GM19372 (cell line): ENCODE measurements at regions not wholly inside any gene's neighbourhood (a gene's known extent, or its start where the extent isn't known, plus 50 kb on each side); places are given as distances from the start of the nearest gene placed in this dataset.

ENCODE experiments used
- ATAC-seq: cut with Tn5 transposase; IDR thresholded peaks from one replicate; pipeline ENCODE4 v1.9.1; 2021; ENCODE audit warnings: mild to moderate bottlenecking, low read depth, moderate library complexity; ENCODE audit not compliant: unreplicated experiment

DNA sequence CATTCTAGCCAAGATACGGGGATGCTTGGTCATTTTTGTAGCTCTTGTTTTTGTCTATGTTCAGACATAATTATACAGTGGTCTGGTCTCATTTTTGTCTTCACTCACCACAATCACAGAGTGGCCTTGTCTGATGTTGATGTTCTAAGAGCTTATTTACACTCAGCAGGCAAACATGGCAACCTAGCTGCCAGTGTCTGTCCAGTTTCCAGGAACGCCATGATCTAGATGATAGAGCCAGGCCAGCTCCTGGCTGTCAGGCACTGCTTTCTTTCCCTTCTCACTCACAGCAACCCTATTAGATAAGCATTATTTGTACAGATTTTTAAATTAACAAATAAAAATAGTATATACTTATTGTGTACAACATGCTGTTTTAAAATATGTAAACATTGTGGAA is 98.6 kb upstream of the PHF14 start:
- no peak for ATAC-seq

DNA sequence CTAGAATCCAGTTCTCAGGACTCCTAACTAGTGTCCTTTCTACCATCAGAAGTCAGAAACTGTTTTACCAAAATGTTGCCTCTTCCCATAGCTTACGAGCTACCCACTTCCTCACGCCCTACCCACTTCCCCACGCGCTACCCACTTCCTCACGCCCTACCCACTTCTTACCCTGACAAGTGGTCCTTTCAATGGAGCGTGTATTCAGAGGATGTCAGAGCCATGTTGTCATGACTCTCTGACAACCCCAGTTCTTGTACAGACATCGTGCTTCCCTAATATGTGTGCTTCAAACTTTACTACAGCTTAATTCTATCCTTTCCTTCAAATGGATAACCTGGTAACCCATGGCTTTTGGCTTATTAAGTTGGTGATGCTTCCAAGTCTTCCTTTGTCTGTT is 84.8 kb upstream of the PHF14 start:
- ATAC-seq = peak; percentile 25

DNA sequence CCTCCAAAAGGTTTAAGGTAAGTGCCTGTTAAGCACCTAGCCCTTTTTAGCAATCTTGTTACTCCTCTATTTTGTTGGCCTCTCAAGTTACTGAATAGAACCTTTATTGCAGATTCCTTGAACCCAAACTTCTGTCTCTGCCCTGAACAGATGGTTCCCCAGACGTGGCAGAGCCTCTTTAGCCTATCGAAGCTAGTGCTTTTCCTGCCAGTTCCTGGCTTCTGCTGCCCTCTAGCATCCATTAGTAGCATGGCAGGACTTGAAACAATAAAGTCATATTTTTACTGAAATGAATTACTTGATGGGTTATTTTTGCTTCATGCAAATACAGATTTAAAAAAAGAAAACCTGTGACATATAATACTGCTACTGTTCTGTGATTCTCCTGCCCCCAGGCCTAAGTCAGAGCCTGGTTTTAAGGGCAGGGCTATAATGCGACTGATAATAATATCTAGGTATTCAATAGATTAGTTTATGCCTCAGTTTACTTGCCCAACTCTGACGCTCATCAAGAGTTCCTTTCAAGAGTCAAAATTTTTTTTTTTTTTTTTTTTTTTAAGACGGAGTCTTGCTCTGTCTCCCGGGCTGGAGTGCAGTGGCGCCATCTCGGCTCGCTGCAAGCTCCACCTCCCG is 84.3 kb upstream of the PHF14 start:
- ATAC-seq = peak; percentile 97

DNA sequence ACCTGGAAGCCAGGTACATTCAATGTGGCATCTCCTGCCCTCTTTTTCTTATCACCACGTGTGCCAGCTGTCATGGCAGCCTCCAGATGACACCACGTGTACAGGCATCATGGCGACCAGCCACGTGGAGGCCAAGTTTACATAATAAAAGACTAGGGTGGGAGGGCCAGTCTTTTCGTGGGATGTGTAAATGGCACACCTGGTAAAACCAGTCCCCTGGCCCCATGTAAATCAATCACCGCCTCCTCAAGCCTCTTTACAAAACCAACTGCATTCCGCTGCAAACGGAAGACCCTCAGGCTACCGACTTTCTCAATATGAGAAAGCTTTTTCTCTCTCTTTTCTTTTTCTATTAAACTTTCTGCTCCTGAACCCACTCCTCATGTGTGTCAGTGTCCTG is 65.1 kb upstream of the PHF14 start:
- no peak for ATAC-seq

DNA sequence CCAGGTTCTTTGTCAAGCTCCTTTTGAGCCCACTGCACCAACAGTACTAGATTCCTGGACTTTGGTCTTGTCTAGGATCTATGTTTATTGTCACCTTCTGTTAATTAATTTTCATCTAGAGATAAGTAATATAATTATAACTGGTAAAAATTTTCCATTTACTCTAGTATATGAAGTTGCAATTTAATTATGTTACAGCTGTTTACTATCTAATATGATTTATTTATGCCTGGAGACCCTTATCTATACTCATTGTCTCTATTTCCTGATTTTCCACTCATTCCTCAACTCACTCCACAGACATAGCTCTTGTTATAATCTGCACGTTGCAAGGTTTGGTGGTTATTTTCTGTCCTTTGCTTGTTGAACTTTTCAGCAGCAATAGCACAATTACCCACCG is 63.2 kb upstream of the PHF14 start:
- ATAC-seq = no peak

DNA sequence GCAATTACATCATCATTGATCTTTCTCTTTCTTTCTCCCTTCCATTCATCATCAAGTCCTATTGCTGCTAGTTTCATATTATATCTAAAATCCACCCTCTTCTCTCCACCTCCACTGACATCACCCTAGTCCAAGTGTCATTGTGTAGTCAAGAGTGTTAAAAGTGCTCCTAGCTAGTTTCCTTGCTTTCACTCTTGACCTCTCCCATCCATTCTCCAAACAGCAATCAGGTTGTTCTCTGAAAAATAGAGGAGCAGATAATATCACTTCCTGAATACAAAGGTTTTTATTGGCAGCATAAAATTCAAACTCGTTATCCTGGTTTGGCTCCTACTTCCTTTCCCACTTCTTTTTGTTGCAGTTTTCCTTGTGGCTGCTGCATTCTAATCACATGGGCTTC is 61.6 kb upstream of the PHF14 start:
- ATAC-seq = no peak

DNA sequence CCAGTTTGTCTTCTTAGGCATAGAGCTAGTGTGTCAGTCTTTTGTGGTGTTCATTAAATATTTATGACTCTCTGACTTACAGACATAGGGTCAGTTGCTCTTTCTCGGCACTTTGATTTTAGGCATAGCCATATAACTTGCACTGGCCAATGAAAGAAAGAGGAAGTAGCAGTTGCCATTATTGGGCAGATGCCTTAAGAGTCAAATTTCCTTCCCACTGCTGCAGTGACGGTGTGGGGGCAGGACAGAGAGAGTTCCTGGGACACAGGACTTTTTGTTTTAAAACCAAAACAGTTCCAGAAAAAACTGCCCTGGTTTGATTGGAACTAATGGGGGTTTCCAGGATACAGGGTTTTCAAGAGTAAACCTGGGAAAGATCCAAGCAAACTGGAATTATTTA is 60.2 kb upstream of the PHF14 start:
- ATAC-seq = no peak

DNA sequence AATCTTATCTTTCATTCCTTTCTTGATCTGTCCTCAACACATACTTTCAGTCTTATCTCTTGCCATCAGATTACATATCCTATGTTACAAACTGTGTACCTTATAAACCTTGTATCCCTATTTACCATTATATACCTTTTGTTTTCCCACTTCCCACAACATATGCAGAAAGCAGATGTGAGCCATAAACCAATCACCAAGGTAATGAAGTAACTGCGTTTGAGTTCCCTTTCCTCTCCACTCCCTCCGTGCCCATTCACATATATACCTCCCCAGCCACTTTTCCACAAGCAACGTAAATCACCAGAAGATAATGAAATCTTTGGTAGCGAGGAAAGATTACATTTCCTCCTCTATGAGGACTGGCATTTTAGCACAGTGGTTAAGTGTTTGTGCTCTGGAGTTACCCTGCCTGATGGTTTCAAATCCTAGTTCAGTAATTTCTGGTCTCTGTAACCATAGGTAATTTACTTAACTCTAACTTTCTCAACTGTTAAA is 55.5 kb upstream of the PHF14 start:
- no peak for ATAC-seq

DNA sequence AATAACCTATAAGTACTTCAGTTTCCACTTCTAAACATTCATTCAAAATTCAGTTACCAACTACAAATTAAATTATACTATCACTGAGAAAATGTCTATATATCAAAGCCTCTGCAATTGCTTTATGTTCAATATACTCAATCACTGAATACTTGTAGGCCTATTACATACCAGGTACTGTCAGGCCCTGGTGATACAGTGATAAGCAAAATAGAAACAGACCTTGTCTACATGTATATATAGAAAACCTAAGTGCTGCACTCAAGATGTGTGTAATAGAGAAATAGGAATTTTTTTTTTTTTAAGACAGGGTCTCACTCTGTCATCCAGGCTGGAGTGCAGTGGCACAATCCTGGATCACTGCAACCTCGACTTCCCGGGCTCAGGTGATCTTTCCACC is 53.7 kb upstream of the PHF14 start:
- ATAC-seq = no peak
